GM21390 (cell line): ENCODE measurements at regions not wholly inside any gene's neighbourhood (a gene's known extent, or its start where the extent isn't known, plus 50 kb on each side); places are given as distances from the start of the nearest gene placed in this dataset.

Experiments
- ATAC-seq: cut with Tn5 transposase; IDR thresholded peaks from one replicate; pipeline ENCODE4 v1.9.1; 2021; ENCODE audit not compliant: unreplicated experiment

DNA sequence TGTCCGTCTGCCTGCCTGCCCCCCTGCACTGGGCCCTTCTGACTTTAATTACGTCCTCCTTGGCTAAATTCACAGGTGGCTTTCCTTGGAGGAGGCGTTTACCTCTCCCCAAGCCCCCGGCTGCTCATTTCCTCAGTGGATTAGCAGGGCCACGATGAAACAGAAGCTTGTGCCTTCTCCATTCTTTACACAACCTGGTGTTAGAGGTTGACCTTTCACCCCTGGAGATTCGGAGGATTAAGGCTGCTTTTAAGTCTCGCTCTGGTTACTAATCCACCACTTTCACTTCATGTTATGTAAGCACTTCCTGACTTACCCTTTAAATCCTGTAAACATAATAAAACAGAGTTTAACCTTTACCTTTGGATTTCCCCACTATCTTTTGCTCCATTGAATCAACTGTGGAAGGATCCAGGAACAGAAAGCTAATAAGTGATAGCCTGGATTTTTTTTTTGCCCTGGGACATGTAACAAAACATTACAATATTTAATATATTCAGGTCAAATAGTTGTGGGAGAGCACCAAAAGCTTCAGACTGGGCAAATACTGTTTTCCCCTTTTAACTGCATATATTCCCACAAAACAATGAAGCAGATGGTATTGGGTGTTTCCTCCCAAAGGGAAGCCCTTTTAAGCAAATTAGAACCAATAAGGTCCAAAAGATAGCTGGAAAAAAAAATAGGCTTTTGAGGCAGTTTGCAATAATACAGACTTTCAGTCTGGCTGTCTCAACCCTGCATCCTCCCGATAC is 370.2 kb downstream of the EN1 start:
- no peak for ATAC-seq

DNA sequence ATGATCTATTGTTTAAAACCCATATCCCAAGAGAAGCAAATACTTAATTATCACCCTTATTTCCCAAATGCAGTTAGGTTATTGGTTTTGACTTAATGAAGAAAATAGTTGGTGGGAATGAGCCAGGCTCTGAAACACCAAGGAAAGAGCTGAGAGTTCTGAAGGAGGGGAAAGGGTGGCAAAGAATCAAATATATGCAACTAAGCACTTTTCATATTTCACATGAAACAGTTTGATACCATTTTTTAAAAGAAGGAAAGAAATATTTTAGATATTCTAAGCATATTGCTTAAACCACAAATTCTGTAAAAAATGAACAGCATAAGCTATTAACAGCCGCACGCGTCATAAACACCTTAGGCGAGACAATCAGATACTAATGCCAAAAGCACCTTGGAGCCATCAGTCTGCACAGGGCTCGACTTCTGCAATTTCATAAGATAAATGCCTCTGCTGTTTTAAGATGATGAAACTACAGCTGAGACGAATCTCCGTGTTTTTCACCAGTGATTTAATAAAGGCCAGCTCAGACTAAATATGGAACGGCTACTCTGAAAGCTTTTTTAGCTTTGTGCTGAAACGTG is 371.7 kb downstream of the EN1 start:
- ATAC-seq = no peak

DNA sequence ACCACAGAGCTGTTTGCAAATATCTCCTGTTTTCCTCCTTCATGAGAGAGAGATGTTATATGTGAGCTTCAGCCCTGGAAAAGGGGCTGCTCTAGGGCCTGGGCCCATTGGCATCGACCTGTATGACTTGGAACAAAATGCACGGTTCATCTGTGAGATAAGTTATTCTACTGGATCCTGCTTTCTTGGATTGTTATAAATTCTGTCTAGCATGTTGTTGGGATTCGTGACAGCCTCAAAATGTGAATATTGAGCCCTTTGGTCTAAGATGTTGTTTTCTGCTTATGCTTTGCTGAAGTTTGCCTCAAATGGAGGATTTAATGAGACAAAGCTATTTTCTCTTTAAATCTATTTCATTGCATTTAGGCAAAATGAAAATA is 372.9 kb downstream of the EN1 start:
- no peak for ATAC-seq

DNA sequence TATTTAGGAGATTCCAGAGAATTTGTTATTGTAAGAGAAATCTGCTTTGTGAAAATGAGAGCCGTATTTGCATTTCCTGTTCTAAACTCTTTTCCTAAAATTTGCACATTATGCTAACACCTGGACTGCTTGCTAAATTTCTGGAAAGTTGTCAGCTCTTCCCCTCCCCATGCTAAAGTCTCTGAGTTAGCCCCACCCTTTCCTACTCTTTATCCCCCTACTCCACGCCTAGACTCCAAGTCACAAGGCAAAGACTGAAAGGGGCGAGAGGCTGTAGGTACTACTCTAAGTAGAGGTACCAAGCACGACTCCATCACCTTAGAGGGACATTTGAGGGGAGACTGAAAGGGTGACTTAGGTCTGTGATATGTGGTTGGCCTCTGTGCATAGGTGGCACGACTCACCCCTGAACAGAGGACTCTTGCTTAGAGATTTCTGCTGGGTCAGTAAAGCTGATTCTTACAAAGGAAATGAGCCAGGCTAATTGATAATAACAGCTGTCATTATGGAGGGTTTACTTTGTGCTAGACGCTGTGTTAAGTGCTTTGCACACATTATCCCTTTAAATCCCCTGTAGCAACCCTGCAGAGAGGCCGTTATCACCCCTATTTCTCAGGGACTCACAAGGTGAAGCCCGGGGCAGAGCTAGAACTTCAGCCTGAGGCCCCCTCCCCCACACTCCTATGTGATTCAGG is 373.5 kb downstream of the EN1 start:
- no peak for ATAC-seq

DNA sequence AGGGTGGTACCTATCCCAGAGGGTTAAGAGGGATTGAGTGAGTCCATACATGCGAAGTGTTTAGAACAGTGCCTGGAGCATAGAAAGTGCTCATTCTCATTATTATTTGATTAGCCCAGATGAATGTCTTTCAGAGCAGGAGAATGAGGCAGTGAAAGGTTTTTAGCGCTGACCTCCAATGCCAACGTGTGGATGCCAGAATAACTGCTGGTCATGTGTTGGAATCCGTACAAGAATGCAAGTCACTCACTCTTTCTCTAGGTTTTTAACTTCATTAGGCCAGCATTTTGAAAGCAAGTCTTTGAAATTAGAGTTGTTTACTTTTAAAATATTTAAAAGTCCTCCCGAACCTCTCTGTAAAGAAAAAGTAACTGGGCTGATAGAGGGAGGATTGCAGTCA is 374.2 kb downstream of the EN1 start:
- ATAC-seq = no peak

DNA sequence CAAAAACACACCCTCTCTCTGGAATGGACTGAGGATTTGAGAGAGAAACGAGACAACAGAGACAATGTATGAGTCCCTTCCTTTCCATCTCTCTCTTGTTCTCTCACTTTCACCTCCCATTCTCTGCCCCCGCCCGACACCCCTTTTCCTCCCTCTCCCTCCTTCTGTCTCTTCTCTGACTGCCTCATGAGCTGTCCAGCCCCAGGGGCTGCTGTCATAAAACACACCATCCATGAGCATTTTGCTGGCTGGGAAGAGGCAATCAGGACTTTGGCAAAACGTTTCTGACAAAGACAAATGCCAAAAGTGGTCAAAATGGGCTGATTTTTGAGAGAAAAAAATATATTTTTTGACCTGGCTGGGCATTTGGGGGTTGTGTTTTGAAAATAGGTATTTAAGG is 377.2 kb downstream of the EN1 start:
- no peak for ATAC-seq

DNA sequence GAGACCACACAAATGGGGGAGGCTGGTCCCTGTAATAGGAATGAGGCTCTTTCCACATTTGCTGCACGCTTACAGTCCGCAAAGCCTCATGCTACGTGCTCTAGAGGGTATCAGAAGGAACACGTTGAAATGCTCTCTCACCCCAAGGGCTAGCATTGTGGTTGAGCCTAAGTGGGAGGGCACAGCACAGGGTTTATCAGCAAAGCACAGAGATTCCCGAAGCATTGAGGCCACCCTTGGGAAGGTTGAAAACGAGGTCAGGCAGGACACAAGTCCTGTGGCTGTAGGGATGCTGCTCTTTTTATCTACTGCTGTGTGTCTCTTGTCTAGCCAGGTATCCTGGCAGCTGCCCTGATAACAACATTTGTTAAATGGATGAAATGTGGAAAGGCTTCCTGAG is 378.3 kb downstream of the EN1 start:
- ATAC-seq = no peak

DNA sequence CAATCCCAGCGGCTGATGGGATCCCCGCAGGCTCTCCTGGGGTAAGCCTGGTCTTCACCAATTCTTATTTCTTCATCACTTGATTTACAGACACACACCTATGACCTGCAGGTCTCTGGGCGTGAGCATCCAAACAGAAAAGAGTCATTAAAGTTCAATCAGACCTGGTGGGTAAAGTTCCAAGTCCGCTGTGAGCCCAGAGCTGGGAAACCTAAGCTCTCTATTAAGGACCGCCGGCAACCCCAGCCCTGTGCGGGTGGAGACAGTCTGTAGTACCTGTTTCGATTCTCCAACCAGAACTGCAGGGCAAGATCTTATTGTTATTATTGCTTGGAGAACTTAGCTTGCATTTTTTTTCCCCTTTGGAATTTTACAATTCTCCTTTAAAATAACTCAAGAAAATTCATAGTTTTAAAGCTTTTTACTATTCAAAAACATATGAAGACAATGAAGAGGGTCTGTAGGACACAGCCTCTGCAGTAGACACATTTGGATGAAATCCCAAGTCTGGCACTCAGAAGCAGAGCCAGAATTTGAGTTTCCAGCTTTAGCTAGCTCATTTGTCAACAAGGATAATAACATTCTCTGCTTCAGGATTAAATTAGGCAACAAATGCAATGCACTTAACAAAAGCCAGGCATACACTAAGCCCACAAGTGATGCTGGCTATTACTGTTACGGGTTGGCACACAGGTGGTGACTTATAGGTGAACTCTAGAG is 376.4 kb downstream of the INSIG2 start:
- no peak for ATAC-seq

DNA sequence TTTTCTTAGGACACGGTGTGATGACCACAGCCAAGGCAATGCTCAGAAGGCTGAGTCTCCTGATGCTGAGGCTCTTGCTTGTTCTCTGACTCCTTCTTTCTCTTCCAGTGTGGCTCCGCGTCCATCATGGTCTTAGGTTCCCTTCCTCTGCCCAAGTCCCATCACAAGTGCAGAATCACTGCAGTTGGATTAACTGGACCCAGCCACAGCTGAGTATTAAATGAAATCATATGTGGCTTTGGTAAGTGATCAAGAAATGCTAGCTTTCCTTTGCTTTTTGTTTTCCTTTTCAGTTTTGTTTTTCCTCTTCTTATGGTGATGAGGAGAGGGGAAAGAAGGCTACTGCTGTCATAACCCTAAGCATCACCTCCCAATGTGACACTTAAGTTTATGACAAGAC is 375.8 kb downstream of the INSIG2 start:
- no peak for ATAC-seq

DNA sequence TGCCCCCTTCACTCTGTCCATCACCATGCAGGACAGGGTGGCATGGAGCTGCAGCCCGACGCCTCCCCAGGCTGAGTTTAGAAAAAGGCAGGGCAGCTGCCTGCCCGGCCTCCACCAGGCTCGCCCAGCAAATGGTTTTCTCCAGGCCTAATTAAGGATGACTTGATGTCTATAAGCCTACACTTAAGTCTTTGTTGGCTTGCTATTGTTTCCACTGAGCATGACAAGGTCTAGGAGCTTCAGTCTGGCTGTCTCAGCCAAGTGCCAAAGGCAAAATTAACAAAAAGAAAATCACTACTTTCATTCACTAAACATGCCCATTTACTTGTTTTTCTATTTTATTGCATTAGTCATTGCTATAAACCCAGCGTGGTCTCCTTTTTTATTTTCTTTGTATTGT is 372.2 kb downstream of the INSIG2 start:
- no peak for ATAC-seq

DNA sequence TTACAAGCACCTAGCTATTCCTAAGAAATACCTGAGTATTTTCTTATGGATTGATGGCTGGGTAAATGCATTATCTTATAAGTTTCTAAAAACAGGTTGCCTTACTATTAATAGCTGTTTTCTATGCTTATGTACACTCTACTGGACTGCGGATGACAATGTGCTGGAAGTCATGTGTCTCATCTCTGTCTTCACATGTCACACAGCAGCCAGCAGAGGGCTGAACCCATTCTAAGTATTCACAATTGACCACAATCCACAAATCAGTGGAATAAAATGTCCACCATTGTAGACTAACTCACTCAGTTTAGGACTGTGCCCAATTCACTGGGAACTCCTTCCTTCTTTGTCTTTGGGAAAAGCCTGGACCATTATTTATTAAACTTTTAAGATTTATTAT is 371.2 kb downstream of the INSIG2 start:
- ATAC-seq = no peak

DNA sequence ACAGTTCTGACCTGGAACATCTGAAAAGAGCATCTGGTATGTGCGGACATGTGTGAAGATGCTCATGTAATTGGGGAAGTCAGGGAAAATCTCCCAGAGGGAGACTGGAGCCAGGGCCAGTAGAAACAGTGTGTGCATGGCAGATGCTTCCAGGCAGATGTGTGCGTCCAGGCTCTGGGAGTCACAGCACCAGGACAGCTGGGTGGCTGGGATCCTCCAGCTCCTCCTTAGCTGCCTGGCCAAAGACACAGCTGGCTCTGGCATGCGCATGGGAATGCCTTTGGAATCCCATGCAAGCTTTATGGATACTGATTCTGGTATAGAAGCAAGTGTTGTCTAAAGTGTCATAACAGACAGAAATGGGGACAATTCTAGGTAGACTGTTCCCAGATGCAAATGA is 369.7 kb downstream of the INSIG2 start:
- ATAC-seq = no peak

DNA sequence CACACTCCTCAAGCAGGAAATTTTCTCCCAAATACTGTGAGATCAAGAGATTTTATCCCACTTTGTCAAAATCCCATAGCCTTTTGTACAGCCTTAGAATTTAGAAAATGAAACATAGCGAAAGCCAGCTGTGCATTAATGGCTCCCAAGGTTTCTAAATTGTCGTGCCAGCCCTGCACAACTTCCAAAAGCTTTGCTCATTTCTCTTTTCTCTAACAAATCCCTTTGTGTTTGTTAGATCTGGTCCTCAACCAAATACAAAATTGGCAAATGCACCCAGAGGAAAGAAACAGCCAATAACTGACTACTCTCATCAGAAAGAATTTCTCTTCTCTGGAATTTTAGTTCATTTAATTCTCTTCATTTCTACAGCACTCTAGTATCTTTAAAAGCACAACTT is 361.1 kb downstream of the INSIG2 start:
- no peak for ATAC-seq

DNA sequence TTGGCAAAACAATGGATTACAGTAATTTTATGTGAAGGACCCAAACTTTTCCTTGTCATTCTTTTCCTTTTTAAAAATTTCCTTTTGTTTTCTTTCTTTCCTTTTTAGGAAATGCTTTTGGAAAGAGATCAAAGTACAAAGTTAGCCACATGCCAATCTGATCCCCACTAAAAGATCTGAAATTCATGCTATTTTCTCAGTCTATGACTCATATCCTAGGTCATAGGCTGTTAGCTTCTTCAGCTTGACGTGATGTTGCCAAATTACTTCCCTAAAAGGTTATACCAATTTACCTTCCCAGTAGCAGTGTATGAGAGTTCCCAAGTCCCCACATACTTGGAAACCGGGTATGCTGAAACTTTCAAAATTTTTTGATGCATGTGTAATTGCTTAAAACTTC is 355.3 kb downstream of the INSIG2 start:
- no peak for ATAC-seq

DNA sequence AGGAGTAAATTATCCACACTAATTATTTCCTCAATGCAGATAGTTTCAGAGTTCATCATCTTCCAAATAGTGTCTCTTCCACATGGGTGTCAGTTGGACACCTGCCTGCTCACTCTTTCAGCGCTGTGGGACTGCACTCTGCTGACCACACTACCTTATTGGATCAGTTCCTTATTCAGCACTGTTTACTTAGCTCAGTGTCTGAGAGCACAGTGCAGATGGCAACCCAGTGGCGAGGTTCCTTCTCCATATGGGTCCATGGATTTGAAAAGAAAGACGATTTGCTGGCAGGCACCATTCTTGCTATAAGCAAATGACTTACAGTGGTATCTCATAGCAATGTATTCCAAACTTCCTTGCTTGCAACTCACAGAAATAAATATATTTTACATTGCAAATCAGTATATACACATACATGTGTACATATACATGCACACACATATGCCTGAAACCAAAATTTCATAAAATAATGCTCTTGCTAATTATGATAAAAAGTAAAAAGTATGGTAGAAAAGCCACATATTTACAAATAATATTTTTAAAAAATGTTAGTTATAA is 354.8 kb downstream of the INSIG2 start:
- ATAC-seq = no peak

DNA sequence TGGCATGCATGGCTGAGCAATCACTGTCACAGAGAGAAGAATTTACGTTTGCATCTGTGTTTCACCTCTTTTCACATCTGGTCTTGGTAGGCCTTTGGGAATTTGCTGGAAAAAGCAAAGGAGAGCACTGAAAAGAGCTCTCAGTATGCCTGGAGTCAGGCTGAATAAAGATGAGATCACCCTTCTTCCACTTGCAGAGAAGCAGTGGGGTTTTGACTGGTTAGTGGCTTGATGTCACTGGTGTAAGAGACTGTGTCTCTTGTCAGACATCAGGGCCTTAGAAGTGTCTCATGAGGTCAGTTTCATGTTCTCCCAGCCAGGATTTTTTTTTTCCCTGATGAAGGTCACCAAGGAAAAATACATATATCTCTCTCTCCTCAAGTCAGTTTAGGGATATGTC is 353.8 kb downstream of the INSIG2 start:
- no peak for ATAC-seq

DNA sequence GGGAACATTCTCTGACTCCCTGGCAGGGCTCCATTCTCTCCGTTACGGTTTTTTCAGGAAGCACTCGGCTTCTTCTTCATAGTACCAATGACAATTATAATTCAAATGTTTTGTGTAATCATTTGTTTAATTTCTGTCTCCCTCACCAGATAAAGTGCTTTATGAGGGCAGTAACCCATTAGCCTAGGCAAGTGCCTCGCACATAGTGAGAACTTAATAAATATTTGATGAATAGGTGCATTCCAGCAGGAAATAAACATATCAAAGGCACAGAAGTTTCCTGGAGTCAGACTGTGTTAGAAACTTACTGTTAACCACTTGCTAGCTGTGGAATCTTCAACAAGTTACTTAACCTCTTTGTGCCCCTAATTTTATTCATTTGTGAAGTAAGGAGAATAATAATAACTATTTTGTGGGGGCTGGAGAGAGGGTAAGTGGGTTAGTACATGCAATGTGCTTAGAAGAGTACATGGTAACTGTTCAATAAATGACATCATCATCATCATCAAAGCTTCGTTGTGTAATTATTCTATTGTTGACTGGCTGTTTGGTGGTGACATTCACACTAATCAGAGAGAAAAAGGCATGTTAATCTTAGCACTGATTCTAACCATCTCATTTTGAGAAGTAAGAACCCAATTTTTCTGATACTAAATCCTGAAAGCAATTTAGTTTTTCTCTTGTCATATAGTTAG is 352.3 kb downstream of the INSIG2 start:
- no peak for ATAC-seq

DNA sequence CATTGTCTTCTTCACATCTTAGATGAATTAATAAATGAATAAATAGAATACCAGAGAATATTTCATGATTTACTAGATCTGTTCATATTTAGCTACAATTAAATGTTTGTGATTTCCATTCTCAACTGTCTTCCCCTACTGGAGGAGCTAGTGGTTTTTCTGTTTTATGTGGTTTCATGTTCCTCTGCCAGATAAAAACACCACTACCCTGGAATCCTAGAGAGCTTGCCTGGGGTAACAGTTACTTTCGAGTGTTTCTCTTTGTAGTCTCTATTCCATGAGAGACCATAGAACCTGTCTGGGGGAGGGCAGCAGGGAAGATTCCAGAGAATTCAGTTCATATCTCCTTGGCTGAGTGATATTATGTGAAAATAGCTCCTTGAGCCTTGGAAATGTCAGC is 349.2 kb downstream of the INSIG2 start:
- ATAC-seq = no peak

DNA sequence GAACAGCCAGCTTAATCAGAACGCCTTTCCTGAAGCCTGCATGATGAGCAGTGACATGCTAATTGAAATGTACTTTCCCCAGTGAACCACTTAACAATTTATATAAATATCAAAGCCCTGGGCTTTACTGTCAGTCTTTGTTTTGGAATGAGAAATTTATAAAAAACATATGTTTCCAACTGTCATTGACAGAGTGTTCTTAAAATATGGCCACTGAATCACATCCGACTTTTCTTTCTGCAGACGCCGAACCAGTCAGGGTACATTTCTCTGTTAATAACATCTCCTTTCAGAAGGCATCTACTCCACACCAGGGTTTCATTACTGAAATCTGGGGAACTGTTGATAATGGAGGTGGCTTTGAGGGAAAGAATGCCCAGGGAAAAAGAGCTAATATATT is 343.7 kb downstream of the INSIG2 start:
- no peak for ATAC-seq

DNA sequence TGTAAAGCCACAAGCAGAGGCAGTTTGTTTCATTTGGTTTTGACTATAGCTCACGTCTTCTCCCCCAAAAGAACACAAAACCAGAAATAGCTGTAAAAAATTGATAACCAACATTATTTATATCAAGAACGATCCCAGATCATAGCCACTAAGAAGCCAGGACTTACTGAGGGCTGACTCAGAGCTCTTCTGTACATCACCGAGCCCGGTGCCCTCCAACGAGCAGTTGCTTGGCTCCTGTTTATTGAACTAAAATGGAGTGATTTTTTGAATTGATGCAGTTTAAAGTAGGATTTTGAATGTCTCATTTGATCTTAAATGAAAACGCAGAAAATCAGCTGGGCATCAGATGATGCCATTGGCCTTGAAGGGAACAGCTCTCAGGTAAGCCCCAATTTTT is 343.3 kb downstream of the INSIG2 start:
- ATAC-seq = no peak

DNA sequence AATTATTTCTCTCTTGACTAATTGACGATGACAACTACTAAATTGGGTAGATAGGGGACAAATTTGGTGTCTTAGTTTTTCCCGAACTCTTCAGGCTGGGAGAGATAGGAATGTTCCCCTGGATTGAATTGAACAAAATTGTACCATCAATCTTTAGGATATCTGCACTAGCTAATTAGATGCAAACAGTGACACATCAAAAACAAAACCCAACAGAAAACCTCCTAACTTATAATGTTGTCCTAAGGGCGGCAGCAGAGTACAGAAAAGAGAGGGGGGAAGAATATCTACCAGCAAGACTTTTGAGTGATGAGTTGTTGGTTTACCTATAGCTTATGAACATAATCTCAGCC is 342.9 kb downstream of the INSIG2 start:
- no peak for ATAC-seq
